ENCODE measurements at regions not wholly inside any gene's neighbourhood (a gene's known extent, or its start where the extent isn't known, plus 50 kb on each side); places are given as distances from the start of the nearest gene placed in this dataset.
"Not testable (repeated sequence)": the region's sequence is repeated elsewhere in the genome, so short reads cannot be mapped to it uniquely, and the experiment has no call there.

- DNase-seq = no peak
Observed at GRCh38 chr4:138629669-138630068, 385.9 kb upstream of the NOCT start.

GRCh38 chr4:138627096-138627495 is 384.9 kb upstream of the SLC7A11 start:
- no peak for DNase-seq

GRCh38 chr4:138622362-138622761 is 380.2 kb upstream of the SLC7A11 start:
- not testable (repeated sequence) for DNase-seq

- no peak for DNase-seq
Observed at GRCh38 chr4:138616775-138617174, 374.6 kb upstream of the SLC7A11 start.

- DNase-seq = no peak
Observed at GRCh38 chr4:138614398-138615142, 372.4 kb upstream of the SLC7A11 start.

GRCh38 chr4:138612428-138612827 is 370.3 kb upstream of the SLC7A11 start:
- no peak for DNase-seq

GRCh38 chr4:138611721-138612120 is 369.6 kb upstream of the SLC7A11 start:
- DNase-seq = no peak

- no peak for DNase-seq
Observed at GRCh38 chr4:138611017-138611416, 368.9 kb upstream of the SLC7A11 start.

GRCh38 chr4:138609943-138610350 is 367.8 kb upstream of the SLC7A11 start:
- DNase-seq = peak in 7 of 56 donors; percentile 2 to 41 (median 14)

GRCh38 chr4:138604556-138604955 is 362.4 kb upstream of the SLC7A11 start:
- no peak for DNase-seq

- no peak for DNase-seq
Observed at GRCh38 chr4:138602664-138603063, 360.5 kb upstream of the SLC7A11 start.

GRCh38 chr4:138599965-138600364 is 357.8 kb upstream of the SLC7A11 start:
- no peak for DNase-seq

- DNase-seq = no peak
Observed at GRCh38 chr4:138598226-138598625, 356.1 kb upstream of the SLC7A11 start.

GRCh38 chr4:138596896-138597295 is 354.7 kb upstream of the SLC7A11 start:
- DNase-seq = no peak

- no peak for DNase-seq
Observed at GRCh38 chr4:138595731-138596460, 353.7 kb upstream of the SLC7A11 start.

GRCh38 chr4:138595171-138595570 is 353.0 kb upstream of the SLC7A11 start:
- DNase-seq = no peak

GRCh38 chr4:138592796-138593195 is 350.6 kb upstream of the SLC7A11 start:
- DNase-seq = no peak

- no peak for DNase-seq
Observed at GRCh38 chr4:138591808-138592207, 349.7 kb upstream of the SLC7A11 start.

- no peak for DNase-seq
Observed at GRCh38 chr4:138588501-138588900, 346.4 kb upstream of the SLC7A11 start.

GRCh38 chr4:138579146-138579545 is 337.0 kb upstream of the SLC7A11 start:
- no peak for DNase-seq

- not testable (repeated sequence) for DNase-seq
Observed at GRCh38 chr4:138577826-138578225, 335.7 kb upstream of the SLC7A11 start.

GRCh38 chr4:138577145-138577544 is 335.0 kb upstream of the SLC7A11 start:
- DNase-seq = no peak

GRCh38 chr4:138576684-138577083 is 334.5 kb upstream of the SLC7A11 start:
- no peak for DNase-seq
